HepG2 (cell line): ENCODE measurements at regions not wholly inside any gene's neighbourhood (a gene's known extent, or its start where the extent isn't known, plus 50 kb on each side); places are given as distances from the start of the nearest gene placed in this dataset.

Source experiments
- ERF ChIP-seq: IDR thresholded peaks from 2 replicates; pipeline ENCODE4 v1.6.1; 2018; ENCODE audit warnings: missing biosample characterization, missing genetic modification reagents
- FOXK2 ChIP-seq: fragments of 450-650 bp; IDR thresholded peaks from 2 replicates; pipeline ENCODE4 v1.6.1; 2016
- ZNF33A ChIP-seq: sonication (generic); formaldehyde crosslinking; IDR thresholded peaks from 2 replicates; pipeline ENCODE4 v1.5.1; 2020; ENCODE audit warnings: missing genetic modification reagents, mild to moderate bottlenecking, moderate library complexity, borderline replicate concordance
- ZNF383 ChIP-seq: sonication (generic); formaldehyde crosslinking; IDR thresholded peaks from 2 replicates; pipeline ENCODE4 v1.4.0; 2020; ENCODE audit warnings: missing genetic modification reagents, mild to moderate bottlenecking, borderline replicate concordance

GRCh38 chr17:13725288-13725990 lies 123.7 kb upstream of the HS3ST3A1 start:
- TF ChIP-seq ZNF33A (CRISPR knock-in tag) (no peak), ZNF383 (CRISPR knock-in tag) (no peak), FOXK2 (no peak), ERF (CRISPR knock-in tag) (no peak)
